K562 (cell line): ENCODE measurements at regions not wholly inside any gene's neighbourhood (a gene's known extent, or its start where the extent isn't known, plus 50 kb on each side); places are given as distances from the start of the nearest gene placed in this dataset.

Experiments used
- CREB1 ChIP-seq, 2 experiments: sonication (generic) in 1 of 2; formaldehyde crosslinking in 1 of 2; IDR thresholded peaks; 2 replicates each; pipeline versions ENCODE4 v1.6.1 to v1.8.0; 2012 to 2022; ENCODE audit warnings: inconsistent platforms in 1 of 2, mild to moderate bottlenecking in 1 of 2, missing genetic modification reagents in 1 of 2, moderate library complexity in 1 of 2
- DDX20 ChIP-seq: fragments of 450-650 bp; IDR thresholded peaks from 2 replicates; pipeline ENCODE4 v1.6.1; 2016; ENCODE audit warnings: missing genetic modification characterization, low read depth, mild to moderate bottlenecking, missing compliant biosample characterization, moderate library complexity
- EHMT2 ChIP-seq: fragments of 450-650 bp; IDR thresholded peaks from 2 replicates; pipeline ENCODE4 v1.6.1; 2018; ENCODE audit warnings: antibody characterized with exemption
- FOXA1 ChIP-seq: fragments of 450-650 bp; IDR thresholded peaks from 2 replicates; pipeline ENCODE4 v1.6.1; 2016; ENCODE audit warnings: mild to moderate bottlenecking, borderline replicate concordance
- FOXK2 ChIP-seq, 2 experiments: fragments of 450-650 bp; IDR thresholded peaks in 1 of 2; conservative IDR thresholded peaks in 1 of 2; 2 replicates each; pipeline ENCODE4 v1.6.1; 2016; ENCODE audit warnings: low read depth in 2 of 2, mild to moderate bottlenecking in 1 of 2
- KAT7 ChIP-seq: sonication (generic); formaldehyde crosslinking; IDR thresholded peaks from 2 replicates; pipeline ENCODE4 v1.8.0; 2022; ENCODE audit warnings: missing genetic modification reagents, mild to moderate bottlenecking, borderline replicate concordance
- KLF1 ChIP-seq: fragments of 450-650 bp; IDR thresholded peaks from 2 replicates; pipeline ENCODE4 v1.6.1; 2016; ENCODE audit warnings: missing genetic modification characterization, missing compliant biosample characterization
- MAFF ChIP-seq: IDR thresholded peaks from 2 replicates; pipeline ENCODE4 v1.6.1; 2012; ENCODE audit warnings: low read length, improper control_type of control experiment
- MAFG ChIP-seq: fragments of 450-650 bp; conservative IDR thresholded peaks from 2 replicates; pipeline ENCODE4 v1.6.1; 2016; ENCODE audit warnings: missing genetic modification characterization, missing compliant biosample characterization
- NFE2L1 ChIP-seq: fragments of 450-650 bp; IDR thresholded peaks from 2 replicates; pipeline ENCODE4 v1.6.1; 2016; ENCODE audit warnings: missing genetic modification characterization, low read depth, mild to moderate bottlenecking, missing compliant biosample characterization, moderate library complexity, borderline replicate concordance
- NFIX ChIP-seq: fragments of 250-450 bp; sonication (Bioruptor Pico); IDR thresholded peaks from 2 replicates; pipeline ENCODE4 v1.4.0; 2020; ENCODE audit warnings: low read depth, mild to moderate bottlenecking, moderate library complexity
- NRF1 ChIP-seq, 2 experiments: fragments of 450-650 bp; IDR thresholded peaks in 1 of 2; conservative IDR thresholded peaks in 1 of 2; 2 replicates each; pipeline ENCODE4 v1.6.1; 2014; ENCODE audit warnings: mild to moderate bottlenecking in 2 of 2
- RCOR1 ChIP-seq, 2 experiments: IDR thresholded peaks; 2 replicates each; pipeline ENCODE4 v1.6.1; 2012; ENCODE audit warnings: low read depth in 2 of 2, low read length in 2 of 2, borderline replicate concordance in 1 of 2, improper control_type of control experiment in 1 of 2
- SMARCE1 ChIP-seq: fragments of 450-650 bp; IDR thresholded peaks from 2 replicates; pipeline ENCODE4 v1.7.1; 2016; ENCODE audit warnings: mild to moderate bottlenecking
- ZBTB17 ChIP-seq: fragments of 450-650 bp; formaldehyde crosslinking; IDR thresholded peaks from 2 replicates; pipeline ENCODE4 v1.4.0; 2020; ENCODE audit warnings: mild to moderate bottlenecking
- ZNF316 ChIP-seq: fragments of 450-650 bp; IDR thresholded peaks from 2 replicates; pipeline ENCODE4 v1.6.1; 2016
- ZNF668 ChIP-seq: fragments of 250-450 bp; sonication (Bioruptor Pico); IDR thresholded peaks from 2 replicates; pipeline ENCODE4 v1.8.0; 2022; ENCODE audit warnings: mild to moderate bottlenecking, inconsistent platforms
- TF ChIP-seq, protein P1 (sequence below): fragments of 450-650 bp; IDR thresholded peaks from 2 replicates; pipeline ENCODE4 v1.6.1; 2014; ENCODE audit warnings: low read depth, mild to moderate bottlenecking, moderate library complexity, borderline replicate concordance
- TF ChIP-seq, protein P2 (sequence below): fragments of 250-450 bp; sonication (Bioruptor Pico); IDR thresholded peaks from 2 replicates; pipeline ENCODE4 v1.4.0; 2020; ENCODE audit warnings: mild to moderate bottlenecking, moderate library complexity
- TF ChIP-seq, protein P3 (sequence below): fragments of 250-450 bp; sonication (Bioruptor Pico); IDR thresholded peaks from 2 replicates; pipeline ENCODE4 v1.5.0; 2021
- TF ChIP-seq, protein P4 (sequence below): sonication (generic); formaldehyde crosslinking; IDR thresholded peaks from 2 replicates; pipeline ENCODE4 v1.8.0; 2023; ENCODE audit warnings: mild to moderate bottlenecking, missing genetic modification reagents

DNA sequence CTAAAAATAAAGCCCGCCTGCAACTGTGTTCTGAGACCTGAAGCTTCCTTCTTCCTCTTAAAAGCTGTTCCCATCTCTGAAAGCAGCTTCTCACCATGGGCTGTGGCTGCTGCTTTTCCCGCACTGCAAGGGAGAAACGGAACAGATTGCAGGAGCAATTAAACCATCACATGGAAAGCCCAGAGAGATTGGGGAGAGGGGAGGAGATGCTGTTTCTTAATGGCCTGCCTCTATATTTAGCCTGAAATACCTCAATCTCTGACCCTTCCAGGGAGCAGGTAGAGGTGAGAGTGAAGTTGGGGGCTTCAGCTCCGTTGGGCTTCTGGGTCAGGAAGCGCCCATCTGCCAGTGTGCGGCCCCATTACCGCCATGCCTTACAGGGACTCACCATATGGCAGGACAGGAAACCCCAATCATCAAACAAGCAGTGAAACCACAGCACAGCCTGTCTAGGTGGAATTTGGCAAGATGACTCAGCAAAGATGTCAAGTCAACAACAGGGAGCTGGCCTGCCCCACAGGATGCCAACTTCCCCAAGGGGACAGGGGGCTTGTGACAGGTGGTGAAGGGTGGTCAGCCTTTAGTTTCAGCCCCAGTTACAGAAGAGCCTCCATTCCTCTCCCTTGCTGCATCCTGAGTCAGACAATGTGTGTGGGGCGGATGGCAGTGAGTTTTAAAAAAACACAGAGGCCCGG, 286.6 kb upstream of the CCL2 start (continued):
- TF ChIP-seq CREB1 (IDR thresholded peaks at IDR 0.05) = no peak
- TF ChIP-seq CREB1 (CRISPR knock-in tag; IDR thresholded peaks at IDR 0.05) = no peak
- no peak for TF ChIP-seq FOXA1
- peak; percentile 90 for TF ChIP-seq ZNF316
- no peak for TF ChIP-seq ZBTB17 (CRISPR knock-in tag)
- no peak for TF ChIP-seq ZNF668
- TF ChIP-seq KLF1 (tag) = no peak
- no peak for TF ChIP-seq NRF1 (conservative IDR thresholded peaks at IDR 0.05 in 1 of 2, IDR thresholded peaks at IDR 0.05 in 1 of 2)
- 0 out of 4 replicates have a peak, but pooled peaks of 1 of the 2 experiments have one; percentile 22 for TF ChIP-seq FOXK2 (conservative IDR thresholded peaks at IDR 0.05 in 1 of 2, IDR thresholded peaks at IDR 0.05 in 1 of 2; ENCODE audit: low read depth in 2 of 2)
- no peak for TF ChIP-seq DDX20 (tag)
- TF ChIP-seq, protein P1, sequence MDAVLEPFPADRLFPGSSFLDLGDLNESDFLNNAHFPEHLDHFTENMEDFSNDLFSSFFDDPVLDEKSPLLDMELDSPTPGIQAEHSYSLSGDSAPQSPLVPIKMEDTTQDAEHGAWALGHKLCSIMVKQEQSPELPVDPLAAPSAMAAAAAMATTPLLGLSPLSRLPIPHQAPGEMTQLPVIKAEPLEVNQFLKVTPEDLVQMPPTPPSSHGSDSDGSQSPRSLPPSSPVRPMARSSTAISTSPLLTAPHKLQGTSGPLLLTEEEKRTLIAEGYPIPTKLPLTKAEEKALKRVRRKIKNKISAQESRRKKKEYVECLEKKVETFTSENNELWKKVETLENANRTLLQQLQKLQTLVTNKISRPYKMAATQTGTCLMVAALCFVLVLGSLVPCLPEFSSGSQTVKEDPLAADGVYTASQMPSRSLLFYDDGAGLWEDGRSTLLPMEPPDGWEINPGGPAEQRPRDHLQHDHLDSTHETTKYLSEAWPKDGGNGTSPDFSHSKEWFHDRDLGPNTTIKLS = no peak
- peak; percentile 88 for TF ChIP-seq MAFF
- no peak for TF ChIP-seq NFIX (CRISPR knock-in tag)
- 0 out of 4 replicates have a peak, but pooled peaks of 1 of the 2 experiments have one; percentile 26 for TF ChIP-seq RCOR1 (IDR thresholded peaks at IDR 0.05; ENCODE audit: borderline replicate concordance in 1 of 2, low read depth in 2 of 2, low read length in 2 of 2)
- 0 out of 2 replicates have a peak, but pooled peaks have one; percentile 26 for TF ChIP-seq SMARCE1
- TF ChIP-seq, protein P2, sequence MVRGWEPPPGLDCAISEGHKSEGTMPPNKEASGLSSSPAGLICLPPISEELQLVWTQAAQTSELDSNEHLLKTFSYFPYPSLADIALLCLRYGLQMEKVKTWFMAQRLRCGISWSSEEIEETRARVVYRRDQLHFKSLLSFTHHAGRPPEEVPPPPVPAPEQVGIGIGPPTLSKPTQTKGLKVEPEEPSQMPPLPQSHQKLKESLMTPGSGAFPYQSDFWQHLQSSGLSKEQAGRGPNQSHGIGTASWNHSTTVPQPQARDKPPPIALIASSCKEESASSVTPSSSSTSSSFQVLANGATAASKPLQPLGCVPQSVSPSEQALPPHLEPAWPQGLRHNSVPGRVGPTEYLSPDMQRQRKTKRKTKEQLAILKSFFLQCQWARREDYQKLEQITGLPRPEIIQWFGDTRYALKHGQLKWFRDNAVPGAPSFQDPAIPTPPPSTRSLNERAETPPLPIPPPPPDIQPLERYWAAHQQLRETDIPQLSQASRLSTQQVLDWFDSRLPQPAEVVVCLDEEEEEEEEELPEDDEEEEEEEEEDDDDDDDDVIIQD (CRISPR knock-in tag) = no peak
- TF ChIP-seq MAFG (tag) = peak; percentile 92
- TF ChIP-seq, protein P3, sequence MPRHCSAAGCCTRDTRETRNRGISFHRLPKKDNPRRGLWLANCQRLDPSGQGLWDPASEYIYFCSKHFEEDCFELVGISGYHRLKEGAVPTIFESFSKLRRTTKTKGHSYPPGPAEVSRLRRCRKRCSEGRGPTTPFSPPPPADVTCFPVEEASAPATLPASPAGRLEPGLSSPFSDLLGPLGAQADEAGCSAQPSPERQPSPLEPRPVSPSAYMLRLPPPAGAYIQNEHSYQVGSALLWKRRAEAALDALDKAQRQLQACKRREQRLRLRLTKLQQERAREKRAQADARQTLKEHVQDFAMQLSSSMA (CRISPR knock-in tag) = no peak
- peak; percentile 56; the same call in 1 of the 2 replicates for TF ChIP-seq NFE2L1
- TF ChIP-seq, protein P4, sequence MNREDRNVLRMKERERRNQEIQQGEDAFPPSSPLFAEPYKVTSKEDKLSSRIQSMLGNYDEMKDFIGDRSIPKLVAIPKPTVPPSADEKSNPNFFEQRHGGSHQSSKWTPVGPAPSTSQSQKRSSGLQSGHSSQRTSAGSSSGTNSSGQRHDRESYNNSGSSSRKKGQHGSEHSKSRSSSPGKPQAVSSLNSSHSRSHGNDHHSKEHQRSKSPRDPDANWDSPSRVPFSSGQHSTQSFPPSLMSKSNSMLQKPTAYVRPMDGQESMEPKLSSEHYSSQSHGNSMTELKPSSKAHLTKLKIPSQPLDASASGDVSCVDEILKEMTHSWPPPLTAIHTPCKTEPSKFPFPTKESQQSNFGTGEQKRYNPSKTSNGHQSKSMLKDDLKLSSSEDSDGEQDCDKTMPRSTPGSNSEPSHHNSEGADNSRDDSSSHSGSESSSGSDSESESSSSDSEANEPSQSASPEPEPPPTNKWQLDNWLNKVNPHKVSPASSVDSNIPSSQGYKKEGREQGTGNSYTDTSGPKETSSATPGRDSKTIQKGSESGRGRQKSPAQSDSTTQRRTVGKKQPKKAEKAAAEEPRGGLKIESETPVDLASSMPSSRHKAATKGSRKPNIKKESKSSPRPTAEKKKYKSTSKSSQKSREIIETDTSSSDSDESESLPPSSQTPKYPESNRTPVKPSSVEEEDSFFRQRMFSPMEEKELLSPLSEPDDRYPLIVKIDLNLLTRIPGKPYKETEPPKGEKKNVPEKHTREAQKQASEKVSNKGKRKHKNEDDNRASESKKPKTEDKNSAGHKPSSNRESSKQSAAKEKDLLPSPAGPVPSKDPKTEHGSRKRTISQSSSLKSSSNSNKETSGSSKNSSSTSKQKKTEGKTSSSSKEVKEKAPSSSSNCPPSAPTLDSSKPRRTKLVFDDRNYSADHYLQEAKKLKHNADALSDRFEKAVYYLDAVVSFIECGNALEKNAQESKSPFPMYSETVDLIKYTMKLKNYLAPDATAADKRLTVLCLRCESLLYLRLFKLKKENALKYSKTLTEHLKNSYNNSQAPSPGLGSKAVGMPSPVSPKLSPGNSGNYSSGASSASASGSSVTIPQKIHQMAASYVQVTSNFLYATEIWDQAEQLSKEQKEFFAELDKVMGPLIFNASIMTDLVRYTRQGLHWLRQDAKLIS = no peak
- no peak for TF ChIP-seq KAT7 (CRISPR knock-in tag)
- no peak for TF ChIP-seq EHMT2
